BLaER1 (cell line): ENCODE measurements at regions not wholly inside any gene's neighbourhood (a gene's known extent, or its start where the extent isn't known, plus 50 kb on each side); places are given as distances from the start of the nearest gene placed in this dataset.

Source experiments
- H3K27ac ChIP-seq: shearing (Covaris generic); formaldehyde crosslinking; 2 replicates; pipeline ENCODE4 v1.8.1; 2022
- H3K27me3 ChIP-seq: shearing (Covaris generic); formaldehyde crosslinking; 2 replicates; pipeline ENCODE4 v1.8.1; 2022
- H3K36me3 ChIP-seq: shearing (Covaris generic); formaldehyde crosslinking; 2 replicates; pipeline ENCODE4 v1.8.1; 2022
- H3K4me1 ChIP-seq: shearing (Covaris generic); formaldehyde crosslinking; 2 replicates; pipeline ENCODE4 v1.8.1; 2022
- H3K4me2 ChIP-seq: shearing (Covaris generic); formaldehyde crosslinking; 2 replicates; pipeline ENCODE4 v1.8.1; 2022
- H3K4me3 ChIP-seq: shearing (Covaris generic); formaldehyde crosslinking; 2 replicates; pipeline ENCODE4 v1.8.1; 2022
- H3K9ac ChIP-seq: shearing (Covaris generic); formaldehyde crosslinking; 2 replicates; pipeline ENCODE4 v1.8.1; 2022
- H3K9me3 ChIP-seq: shearing (Covaris generic); formaldehyde crosslinking; 2 replicates; pipeline ENCODE4 v1.8.1; 2022
- H4K20me1 ChIP-seq: shearing (Covaris generic); formaldehyde crosslinking; 2 replicates; pipeline ENCODE4 v1.8.1; 2022
- Cebpa-rat ChIP-seq: shearing (Covaris generic); IDR thresholded peaks from 2 replicates; pipeline ENCODE4 v1.8.1; 2022

GRCh38 chr3:43185274-43185982 is 79.5 kb upstream of the POMGNT2 start:
- H3K9ac ChIP-seq, result no peak overlapping the region
- H3K4me1 ChIP-seq, result peaks cover 14% of the 10 kb centered on the region
- H3K27ac ChIP-seq, result no peak overlapping the region
- H3K9me3 ChIP-seq, result no peaks in the 10 kb centered on the region
- H3K4me3 ChIP-seq, result no peak overlapping the region
- H3K36me3 ChIP-seq, result no peaks in the 10 kb centered on the region
- no peaks in the 10 kb centered on the region for H4K20me1 ChIP-seq
- no peak overlapping the region for H3K4me2 ChIP-seq
- TF ChIP-seq Cebpa-rat, result no peak
- no peaks in the 10 kb centered on the region for H3K27me3 ChIP-seq

- no peaks in the 10 kb centered on the region for H3K36me3 ChIP-seq
- peaks cover 28% of the 10 kb centered on the region for H3K4me1 ChIP-seq
- H4K20me1 ChIP-seq, result no peaks in the 10 kb centered on the region
- TF ChIP-seq Cebpa-rat, result no peak
- H3K4me2 ChIP-seq, result no peak overlapping the region
- H3K4me3 ChIP-seq, result no peak overlapping the region
- H3K9me3 ChIP-seq, result no peaks in the 10 kb centered on the region
- no peak overlapping the region for H3K9ac ChIP-seq
- H3K27ac ChIP-seq, result no peak overlapping the region
- H3K27me3 ChIP-seq, result no peaks in the 10 kb centered on the region
Measured at GRCh38 chr3:43183456-43183855, 77.6 kb upstream of the POMGNT2 start.

GRCh38 chr3:43181202-43181821 is 75.4 kb upstream of the POMGNT2 start:
- Histone ChIP-seq H3K36me3 (no peaks in the 10 kb centered on the region), H3K4me2 (peak overlapping the region; percentile 72), H3K27ac (peak overlapping the region; percentile 70; the same call in 1 of the 2 replicates), H4K20me1 (no peaks in the 10 kb centered on the region), H3K9ac (no peak overlapping the region), H3K4me3 (no peak overlapping the region), H3K4me1 (peaks cover 42% of the 10 kb centered on the region), H3K27me3 (no peaks in the 10 kb centered on the region), H3K9me3 (no peaks in the 10 kb centered on the region)
- no peak for TF ChIP-seq Cebpa-rat

- TF ChIP-seq Cebpa-rat, result no peak
- H3K27ac ChIP-seq, result peak overlapping the region; percentile 70
- H3K4me3 ChIP-seq, result peak overlapping the region; percentile 11; the same call in 1 of the 2 replicates
- no peaks in the 10 kb centered on the region for H3K9me3 ChIP-seq
- H4K20me1 ChIP-seq, result no peaks in the 10 kb centered on the region
- peak overlapping the region; percentile 72 for H3K4me2 ChIP-seq
- H3K4me1 ChIP-seq, result peaks cover 43% of the 10 kb centered on the region
- no peaks in the 10 kb centered on the region for H3K27me3 ChIP-seq
- no peaks in the 10 kb centered on the region for H3K36me3 ChIP-seq
- H3K9ac ChIP-seq, result 0 out of 2 replicates have a peak overlapping the region, but pooled peaks have one; percentile 11
Measured at GRCh38 chr3:43180694-43181093, 74.8 kb upstream of the POMGNT2 start.

- peak; percentile 37; the same call in 1 of the 2 replicates for TF ChIP-seq Cebpa-rat
- Histone ChIP-seq H3K4me2 (peak overlapping the region; percentile 72), H3K27me3 (no peaks in the 10 kb centered on the region), H4K20me1 (no peaks in the 10 kb centered on the region), H3K36me3 (no peaks in the 10 kb centered on the region), H3K9me3 (no peaks in the 10 kb centered on the region), H3K4me1 (peaks cover 43% of the 10 kb centered on the region), H3K27ac (peak overlapping the region; percentile 70), H3K9ac (peak overlapping the region; percentile 11), H3K4me3 (peak overlapping the region; percentile 11; the same call in 1 of the 2 replicates)
Measured at GRCh38 chr3:43180027-43180426, 74.1 kb upstream of the POMGNT2 start.

- peaks cover 43% of the 10 kb centered on the region for H3K4me1 ChIP-seq
- no peaks in the 10 kb centered on the region for H4K20me1 ChIP-seq
- H3K27me3 ChIP-seq, result no peaks in the 10 kb centered on the region
- H3K4me3 ChIP-seq, result no peak overlapping the region
- H3K9ac ChIP-seq, result no peak overlapping the region
- peaks cover 7% of the 10 kb centered on the region for H3K9me3 ChIP-seq
- no peak for TF ChIP-seq Cebpa-rat
- no peaks in the 10 kb centered on the region for H3K36me3 ChIP-seq
- H3K27ac ChIP-seq, result peak overlapping the region; percentile 70
- H3K4me2 ChIP-seq, result peak overlapping the region; percentile 72; the same call in 1 of the 2 replicates
Measured at GRCh38 chr3:43178891-43179366, 73.0 kb upstream of the POMGNT2 start.

- no peak for TF ChIP-seq Cebpa-rat
- Histone ChIP-seq H3K4me2 (peak overlapping the region; percentile 58), H3K36me3 (no peaks in the 10 kb centered on the region), H3K9me3 (peaks cover 12% of the 10 kb centered on the region), H3K4me1 (peaks cover 43% of the 10 kb centered on the region), H4K20me1 (no peaks in the 10 kb centered on the region), H3K27me3 (no peaks in the 10 kb centered on the region), H3K27ac (peak overlapping the region; percentile 55), H3K9ac (0 out of 2 replicates have a peak overlapping the region, but pooled peaks have one; percentile 18), H3K4me3 (no peak overlapping the region)
Measured at GRCh38 chr3:43177085-43177484, 71.2 kb upstream of the POMGNT2 start.

- H3K4me1 ChIP-seq, result peaks cover 42% of the 10 kb centered on the region
- peak overlapping the region; percentile 55 for H3K27ac ChIP-seq
- H3K4me2 ChIP-seq, result peak overlapping the region; percentile 58
Measured at GRCh38 chr3:43176666-43177065, 70.8 kb upstream of the POMGNT2 start.

GRCh38 chr3:43175541-43175940 is 69.7 kb upstream of the POMGNT2 start:
- Histone ChIP-seq H3K9me3 (peaks cover 12% of the 10 kb centered on the region), H4K20me1 (no peaks in the 10 kb centered on the region), H3K27ac (no peak overlapping the region), H3K27me3 (no peaks in the 10 kb centered on the region), H3K4me3 (no peak overlapping the region), H3K4me2 (no peak overlapping the region), H3K9ac (no peak overlapping the region), H3K36me3 (no peaks in the 10 kb centered on the region), H3K4me1 (peaks cover 30% of the 10 kb centered on the region)
- TF ChIP-seq Cebpa-rat, result no peak

More at GRCh38 chr3:43176666-43177065, 70.8 kb upstream of the POMGNT2 start:
- no peaks in the 10 kb centered on the region for H3K36me3 ChIP-seq
- no peak overlapping the region for H3K4me3 ChIP-seq
- 0 out of 2 replicates have a peak overlapping the region, but pooled peaks have one; percentile 18 for H3K9ac ChIP-seq
- no peaks in the 10 kb centered on the region for H3K27me3 ChIP-seq
- H4K20me1 ChIP-seq, result no peaks in the 10 kb centered on the region
- no peak for TF ChIP-seq Cebpa-rat
- peaks cover 12% of the 10 kb centered on the region for H3K9me3 ChIP-seq

- no peaks in the 10 kb centered on the region for H3K27me3 ChIP-seq
- H3K36me3 ChIP-seq, result no peaks in the 10 kb centered on the region
- no peak for TF ChIP-seq Cebpa-rat
- no peak overlapping the region for H3K9ac ChIP-seq
- no peaks in the 10 kb centered on the region for H4K20me1 ChIP-seq
- H3K4me1 ChIP-seq, result peaks cover 15% of the 10 kb centered on the region
- H3K9me3 ChIP-seq, result peaks cover 12% of the 10 kb centered on the region
- H3K4me3 ChIP-seq, result no peak overlapping the region
- H3K27ac ChIP-seq, result no peak overlapping the region
- H3K4me2 ChIP-seq, result no peak overlapping the region
Measured at GRCh38 chr3:43173949-43174348, 68.1 kb upstream of the POMGNT2 start.
